ENCODE measurements at regions not wholly inside any gene's neighbourhood (a gene's known extent, or its start where the extent isn't known, plus 50 kb on each side); places are given as distances from the start of the nearest gene placed in this dataset.

- Histone ChIP-seq H3K4me1 (ENCODE audit: insufficient read depth, low read length) (no peaks in the 10 kb centered on the region), H3K14ac (ENCODE audit: insufficient read depth, low read length) (no peak overlapping the region), H2AK5ac (ENCODE audit: insufficient read length, low read length) (no peak overlapping the region), H3K56ac (ENCODE audit: insufficient read length, low read depth, low read length) (no peak overlapping the region), H3K23ac (ENCODE audit: insufficient read length, low read depth, low read length) (no peak overlapping the region), H2AFZ (ENCODE audit: low read length) (no peak overlapping the region), H4K8ac (replicated peaks; ENCODE audit: insufficient read length, low read depth, low read length) (no peak overlapping the region), H2BK12ac (ENCODE audit: insufficient read length, low read depth, low read length) (no peak overlapping the region), H2BK15ac (ENCODE audit: low read depth, low read length) (no peak overlapping the region), H3K27me3 (ENCODE audit: insufficient read depth, low read length) (no peaks in the 10 kb centered on the region), H3K18ac (ENCODE audit: insufficient read length, low read depth, low read length) (no peak overlapping the region), H3K27ac (ENCODE audit: insufficient read length, low read depth, low read length) (no peak overlapping the region), H4K20me1 (ENCODE audit: control insufficient read depth, insufficient read depth, insufficient read length) (no peaks in the 10 kb centered on the region), H3K79me1 (ENCODE audit: insufficient read depth, low read depth, low read length, poor library complexity, severe bottlenecking) (no peaks in the 10 kb centered on the region), H2BK20ac (ENCODE audit: low read depth, low read length, poor library complexity, severe bottlenecking) (no peak overlapping the region), H4K91ac (ENCODE audit: insufficient read length, low read depth, low read length) (no peak overlapping the region), H3K23me2 (ENCODE audit: insufficient read length, low read depth, low read length, poor library complexity, severe bottlenecking) (no peaks in the 10 kb centered on the region), H2BK5ac (ENCODE audit: insufficient read length, low read length) (no peak overlapping the region), H3K4ac (ENCODE audit: low read depth, low read length) (no peak overlapping the region), H3K9me3 (ENCODE audit: control insufficient read depth, low read depth, low read length) (no peaks in the 10 kb centered on the region), H3T11ph (ENCODE audit: low read length) (no peak overlapping the region), H4K5ac (ENCODE audit: insufficient read length, low read depth, low read length) (no peak overlapping the region), H3K9ac (ENCODE audit: extremely low read depth, insufficient read length, low read length) (no peak overlapping the region), H2BK120ac (ENCODE audit: low read depth, low read length, poor library complexity, severe bottlenecking) (no peak overlapping the region), H3K79me2 (ENCODE audit: insufficient read depth, low read length) (no peaks in the 10 kb centered on the region), H3K4me2 (ENCODE audit: insufficient read depth, insufficient read length, low read length) (no peak overlapping the region)
- Mint-ChIP-seq H3K4me1 (peaks cover 6 to 10% of the 10 kb centered on the region in 2 experiments), H3K27ac (no peak overlapping the region), H3K27me3 (ENCODE audit: low read depth) (no peaks in the 10 kb centered on the region; the same call in 1 of the 2 replicates), H3K9me3 (peaks cover 0 to 2% of the 10 kb centered on the region in 2 experiments; a peak in 2 of 5 replicates), H3K4me3 (no peak overlapping the region), H3K36me3 (ENCODE audit: insufficient read depth in 1 of 3, low read depth in 3 of 3) (no peaks in the 10 kb centered on the region; a peak in 1 of 7 replicates)
- no CpG with 5 or more reads among the region's 10 CpGs for WGBS (ENCODE audit: extremely low coverage, insufficient read length, low lambda C conversion rate)
- TF ChIP-seq CTCF (conservative IDR thresholded peaks at IDR 0.05), result no peak
- no peak for DNase-seq
Observed at GRCh38 chr20:6692566-6693173, 74.8 kb upstream of the BMP2 start.

All from H9 (cell line).